ENCODE measurements at regions not wholly inside any gene's neighbourhood (a gene's known extent, or its start where the extent isn't known, plus 50 kb on each side); places are given as distances from the start of the nearest gene placed in this dataset.

DNA sequence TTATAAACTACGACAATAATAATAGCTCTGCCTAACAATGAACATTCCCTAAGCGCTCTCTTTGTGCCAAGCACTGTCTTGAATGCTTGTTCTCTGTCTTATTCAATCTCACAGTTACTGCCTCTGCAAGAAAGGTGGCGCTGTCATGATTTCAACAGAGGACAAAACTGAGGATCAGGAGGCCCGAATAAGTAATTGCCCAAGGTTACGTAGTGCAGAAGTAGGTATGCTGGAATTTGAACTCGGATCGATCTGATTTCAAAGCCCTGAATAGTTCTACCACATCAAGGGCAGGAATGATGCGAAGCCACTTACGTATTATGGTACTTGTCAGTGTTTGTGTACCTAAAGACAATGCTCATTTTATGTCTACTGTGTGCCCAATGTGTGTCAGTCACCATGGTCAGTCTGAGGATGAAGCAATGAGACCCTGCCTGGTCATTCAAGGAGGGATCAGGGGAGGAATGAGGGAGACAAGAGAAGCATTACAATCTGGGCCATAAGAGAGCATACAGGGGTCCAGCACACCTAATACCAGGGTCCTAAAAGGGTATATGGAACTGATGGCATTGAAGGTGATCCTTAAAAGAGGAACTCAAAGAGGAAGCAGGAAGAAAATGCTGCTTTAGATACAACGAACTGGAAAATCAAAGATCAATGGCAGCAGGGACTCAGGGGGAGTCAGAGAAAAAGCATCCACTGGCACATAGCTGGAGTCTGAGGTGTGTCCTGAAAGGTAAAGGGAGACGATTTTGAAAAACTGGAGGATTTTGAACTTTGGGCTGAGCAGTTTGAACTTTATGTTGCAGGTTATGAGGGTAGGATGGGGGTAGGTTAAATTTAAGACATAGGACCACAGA, 389.2 kb downstream of the PLPP3 start (continued):
- TF ChIP-seq, protein P1, sequence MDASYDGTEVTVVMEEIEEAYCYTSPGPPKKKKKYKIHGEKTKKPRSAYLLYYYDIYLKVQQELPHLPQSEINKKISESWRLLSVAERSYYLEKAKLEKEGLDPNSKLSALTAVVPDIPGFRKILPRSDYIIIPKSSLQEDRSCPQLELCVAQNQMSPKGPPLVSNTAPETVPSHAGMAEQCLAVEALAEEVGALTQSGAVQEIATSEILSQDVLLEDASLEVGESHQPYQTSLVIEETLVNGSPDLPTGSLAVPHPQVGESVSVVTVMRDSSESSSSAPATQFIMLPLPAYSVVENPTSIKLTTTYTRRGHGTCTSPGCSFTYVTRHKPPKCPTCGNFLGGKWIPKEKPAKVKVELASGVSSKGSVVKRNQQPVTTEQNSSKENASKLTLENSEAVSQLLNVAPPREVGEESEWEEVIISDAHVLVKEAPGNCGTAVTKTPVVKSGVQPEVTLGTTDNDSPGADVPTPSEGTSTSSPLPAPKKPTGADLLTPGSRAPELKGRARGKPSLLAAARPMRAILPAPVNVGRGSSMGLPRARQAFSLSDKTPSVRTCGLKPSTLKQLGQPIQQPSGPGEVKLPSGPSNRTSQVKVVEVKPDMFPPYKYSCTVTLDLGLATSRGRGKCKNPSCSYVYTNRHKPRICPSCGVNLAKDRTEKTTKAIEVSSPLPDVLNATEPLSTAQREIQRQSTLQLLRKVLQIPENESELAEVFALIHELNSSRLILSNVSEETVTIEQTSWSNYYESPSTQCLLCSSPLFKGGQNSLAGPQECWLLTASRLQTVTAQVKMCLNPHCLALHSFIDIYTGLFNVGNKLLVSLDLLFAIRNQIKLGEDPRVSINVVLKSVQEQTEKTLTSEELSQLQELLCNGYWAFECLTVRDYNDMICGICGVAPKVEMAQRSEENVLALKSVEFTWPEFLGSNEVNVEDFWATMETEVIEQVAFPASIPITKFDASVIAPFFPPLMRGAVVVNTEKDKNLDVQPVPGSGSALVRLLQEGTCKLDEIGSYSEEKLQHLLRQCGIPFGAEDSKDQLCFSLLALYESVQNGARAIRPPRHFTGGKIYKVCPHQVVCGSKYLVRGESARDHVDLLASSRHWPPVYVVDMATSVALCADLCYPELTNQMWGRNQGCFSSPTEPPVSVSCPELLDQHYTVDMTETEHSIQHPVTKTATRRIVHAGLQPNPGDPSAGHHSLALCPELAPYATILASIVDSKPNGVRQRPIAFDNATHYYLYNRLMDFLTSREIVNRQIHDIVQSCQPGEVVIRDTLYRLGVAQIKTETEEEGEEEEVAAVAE (CRISPR knock-in tag; IDR thresholded peaks at IDR 0.05; ENCODE audit: borderline replicate concordance): peak; percentile 79; the same call in 1 of the 2 replicates
- TF ChIP-seq XBP1 (CRISPR knock-in tag; IDR thresholded peaks at IDR 0.05) (no peak), RBFOX2 (IDR thresholded peaks at IDR 0.05; ENCODE audit: low read depth, low read length) (0 out of 2 replicates have a peak, but pooled peaks have one; percentile 10), ZNF460 (CRISPR knock-in tag; IDR thresholded peaks at IDR 0.05; ENCODE audit: borderline replicate concordance) (no peak), SRSF1 (optimal IDR thresholded peaks at IDR 0.05; ENCODE audit: low read depth, low read length) (no peak), KMT2B (CRISPR knock-in tag; IDR thresholded peaks at IDR 0.05) (no peak), NFE2 (CRISPR knock-in tag; IDR thresholded peaks at IDR 0.05) (peak; percentile 57; the same call in 1 of the 2 replicates), PHF20 (CRISPR knock-in tag; IDR thresholded peaks at IDR 0.05) (no peak), CBX5 (CRISPR knock-in tag; IDR thresholded peaks at IDR 0.05; ENCODE audit: borderline replicate concordance) (peak; percentile 94; the same call in 1 of the 2 replicates), DNMT3B (CRISPR knock-in tag; conservative IDR thresholded peaks at IDR 0.05) (no peak; the same call in 1 of the 2 replicates), MZF1 (CRISPR knock-in tag; IDR thresholded peaks at IDR 0.05; ENCODE audit: borderline replicate concordance) (no peak), KDM6A (CRISPR knock-in tag; IDR thresholded peaks at IDR 0.05; ENCODE audit: low read depth) (peak; percentile 92)
- TF ChIP-seq, protein P2, sequence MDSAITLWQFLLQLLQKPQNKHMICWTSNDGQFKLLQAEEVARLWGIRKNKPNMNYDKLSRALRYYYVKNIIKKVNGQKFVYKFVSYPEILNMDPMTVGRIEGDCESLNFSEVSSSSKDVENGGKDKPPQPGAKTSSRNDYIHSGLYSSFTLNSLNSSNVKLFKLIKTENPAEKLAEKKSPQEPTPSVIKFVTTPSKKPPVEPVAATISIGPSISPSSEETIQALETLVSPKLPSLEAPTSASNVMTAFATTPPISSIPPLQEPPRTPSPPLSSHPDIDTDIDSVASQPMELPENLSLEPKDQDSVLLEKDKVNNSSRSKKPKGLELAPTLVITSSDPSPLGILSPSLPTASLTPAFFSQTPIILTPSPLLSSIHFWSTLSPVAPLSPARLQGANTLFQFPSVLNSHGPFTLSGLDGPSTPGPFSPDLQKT (CRISPR knock-in tag; IDR thresholded peaks at IDR 0.05; ENCODE audit: borderline replicate concordance): no peak
- TF ChIP-seq, protein P3, sequence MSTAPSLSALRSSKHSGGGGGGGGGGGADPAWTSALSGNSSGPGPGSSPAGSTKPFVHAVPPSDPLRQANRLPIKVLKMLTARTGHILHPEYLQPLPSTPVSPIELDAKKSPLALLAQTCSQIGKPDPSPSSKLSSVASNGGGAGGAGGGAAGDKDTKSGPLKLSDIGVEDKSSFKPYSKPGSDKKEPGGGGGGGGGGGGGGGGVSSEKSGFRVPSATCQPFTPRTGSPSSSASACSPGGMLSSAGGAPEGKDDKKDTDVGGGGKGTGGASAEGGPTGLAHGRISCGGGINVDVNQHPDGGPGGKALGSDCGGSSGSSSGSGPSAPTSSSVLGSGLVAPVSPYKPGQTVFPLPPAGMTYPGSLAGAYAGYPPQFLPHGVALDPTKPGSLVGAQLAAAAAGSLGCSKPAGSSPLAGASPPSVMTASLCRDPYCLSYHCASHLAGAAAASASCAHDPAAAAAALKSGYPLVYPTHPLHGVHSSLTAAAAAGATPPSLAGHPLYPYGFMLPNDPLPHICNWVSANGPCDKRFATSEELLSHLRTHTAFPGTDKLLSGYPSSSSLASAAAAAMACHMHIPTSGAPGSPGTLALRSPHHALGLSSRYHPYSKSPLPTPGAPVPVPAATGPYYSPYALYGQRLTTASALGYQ (CRISPR knock-in tag; IDR thresholded peaks at IDR 0.05): peak; percentile 92
- TF ChIP-seq, protein P4, sequence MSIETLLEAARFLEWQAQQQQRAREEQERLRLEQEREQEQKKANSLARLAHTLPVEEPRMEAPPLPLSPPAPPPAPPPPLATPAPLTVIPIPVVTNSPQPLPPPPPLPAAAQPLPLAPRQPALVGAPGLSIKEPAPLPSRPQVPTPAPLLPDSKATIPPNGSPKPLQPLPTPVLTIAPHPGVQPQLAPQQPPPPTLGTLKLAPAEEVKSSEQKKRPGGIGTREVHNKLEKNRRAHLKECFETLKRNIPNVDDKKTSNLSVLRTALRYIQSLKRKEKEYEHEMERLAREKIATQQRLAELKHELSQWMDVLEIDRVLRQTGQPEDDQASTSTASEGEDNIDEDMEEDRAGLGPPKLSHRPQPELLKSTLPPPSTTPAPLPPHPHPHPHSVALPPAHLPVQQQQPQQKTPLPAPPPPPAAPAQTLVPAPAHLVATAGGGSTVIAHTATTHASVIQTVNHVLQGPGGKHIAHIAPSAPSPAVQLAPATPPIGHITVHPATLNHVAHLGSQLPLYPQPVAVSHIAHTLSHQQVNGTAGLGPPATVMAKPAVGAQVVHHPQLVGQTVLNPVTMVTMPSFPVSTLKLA (IDR thresholded peaks at IDR 0.05): peak; percentile 16; the same call in 1 of the 2 replicates
- TF ChIP-seq, protein P5, sequence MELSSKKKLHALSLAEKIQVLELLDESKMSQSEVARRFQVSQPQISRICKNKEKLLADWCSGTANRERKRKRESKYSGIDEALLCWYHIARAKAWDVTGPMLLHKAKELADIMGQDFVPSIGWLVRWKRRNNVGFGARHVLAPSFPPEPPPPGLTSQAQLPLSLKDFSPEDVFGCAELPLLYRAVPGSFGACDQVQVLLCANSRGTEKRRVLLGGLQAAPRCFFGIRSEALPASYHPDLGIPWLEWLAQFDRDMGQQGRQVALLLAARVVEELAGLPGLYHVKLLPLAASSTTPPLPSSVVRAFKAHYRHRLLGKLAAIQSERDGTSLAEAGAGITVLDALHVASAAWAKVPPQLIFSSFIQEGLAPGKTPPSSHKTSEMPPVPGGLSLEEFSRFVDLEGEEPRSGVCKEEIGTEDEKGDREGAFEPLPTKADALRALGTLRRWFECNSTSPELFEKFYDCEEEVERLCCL (CRISPR knock-in tag; IDR thresholded peaks at IDR 0.05; ENCODE audit: borderline replicate concordance): no peak
